Epithelial cell of proximal tubule (primary cell): ENCODE measurements at regions not wholly inside any gene's neighbourhood (a gene's known extent, or its start where the extent isn't known, plus 50 kb on each side); places are given as distances from the start of the nearest gene placed in this dataset.

Experiments used
- DNase-seq: peaks from one replicate; pipeline ENCODE4 v3.0.0-alpha.2; 2011; ENCODE audit warnings: low read depth
- H3K4me3 ChIP-seq: 2 replicates; pipeline ENCODE4 v1.5.1; 2011; ENCODE audit warnings: low read depth, mild to moderate bottlenecking, low read length
- TF ChIP-seq, protein P1 (sequence below): conservative IDR thresholded peaks from 2 replicates; pipeline ENCODE4 v1.5.1; 2012; ENCODE audit warnings: low read depth, mild to moderate bottlenecking, low read length

DNA sequence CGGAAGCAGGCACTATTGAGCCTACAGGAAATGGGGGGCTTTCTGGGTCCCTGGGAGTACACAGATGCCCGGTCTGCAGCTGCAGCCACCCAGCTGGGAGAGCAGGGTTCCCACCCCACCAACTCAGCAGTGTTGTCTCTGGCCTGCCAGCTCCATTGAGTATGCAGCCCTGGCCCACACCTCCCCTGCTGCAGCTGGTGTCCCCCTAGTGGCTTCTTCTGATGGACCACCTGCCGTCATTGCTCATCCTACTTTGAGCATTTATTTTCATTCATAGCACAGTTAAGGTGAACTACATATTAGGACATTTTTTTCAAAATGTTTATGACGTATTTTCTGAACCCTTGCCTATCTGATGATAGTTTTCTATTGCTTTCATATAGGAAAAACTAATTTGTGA is 189.8 kb upstream of the LYPLAL1 start:
- TF ChIP-seq, protein P1, sequence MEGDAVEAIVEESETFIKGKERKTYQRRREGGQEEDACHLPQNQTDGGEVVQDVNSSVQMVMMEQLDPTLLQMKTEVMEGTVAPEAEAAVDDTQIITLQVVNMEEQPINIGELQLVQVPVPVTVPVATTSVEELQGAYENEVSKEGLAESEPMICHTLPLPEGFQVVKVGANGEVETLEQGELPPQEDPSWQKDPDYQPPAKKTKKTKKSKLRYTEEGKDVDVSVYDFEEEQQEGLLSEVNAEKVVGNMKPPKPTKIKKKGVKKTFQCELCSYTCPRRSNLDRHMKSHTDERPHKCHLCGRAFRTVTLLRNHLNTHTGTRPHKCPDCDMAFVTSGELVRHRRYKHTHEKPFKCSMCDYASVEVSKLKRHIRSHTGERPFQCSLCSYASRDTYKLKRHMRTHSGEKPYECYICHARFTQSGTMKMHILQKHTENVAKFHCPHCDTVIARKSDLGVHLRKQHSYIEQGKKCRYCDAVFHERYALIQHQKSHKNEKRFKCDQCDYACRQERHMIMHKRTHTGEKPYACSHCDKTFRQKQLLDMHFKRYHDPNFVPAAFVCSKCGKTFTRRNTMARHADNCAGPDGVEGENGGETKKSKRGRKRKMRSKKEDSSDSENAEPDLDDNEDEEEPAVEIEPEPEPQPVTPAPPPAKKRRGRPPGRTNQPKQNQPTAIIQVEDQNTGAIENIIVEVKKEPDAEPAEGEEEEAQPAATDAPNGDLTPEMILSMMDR = peak; percentile 30
- DNase-seq = no peak
- no peak overlapping the region for H3K4me3 ChIP-seq

DNA sequence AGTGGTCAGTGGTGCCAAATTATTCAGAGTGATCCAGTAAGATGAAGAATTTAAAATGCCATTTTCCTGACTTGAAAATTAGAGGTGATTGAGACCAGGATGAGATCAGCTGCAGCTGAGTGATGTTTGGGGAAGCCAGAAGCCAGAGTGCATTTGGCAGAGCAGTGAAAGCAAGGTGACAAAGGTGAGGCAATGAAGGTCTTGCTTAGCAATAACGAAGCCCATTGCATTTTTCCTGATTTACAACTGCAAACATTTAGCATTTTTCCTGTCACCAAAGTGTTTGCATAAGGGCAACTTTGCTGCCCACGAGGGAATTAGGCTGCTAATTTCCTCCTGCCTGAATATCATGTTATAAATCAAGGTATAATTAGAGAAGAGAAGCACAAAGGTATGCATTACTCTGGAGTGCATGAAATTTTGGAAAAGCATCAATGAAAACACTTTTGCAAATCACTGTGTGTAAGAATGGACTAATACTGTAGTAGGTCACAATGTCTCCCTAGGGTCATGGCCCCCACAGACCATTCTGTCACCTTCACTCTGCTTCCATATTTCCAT is 188.2 kb upstream of the LYPLAL1 start:
- DNase-seq = no peak
- TF ChIP-seq, protein P1 = no peak
- H3K4me3 ChIP-seq = no peak overlapping the region

DNA sequence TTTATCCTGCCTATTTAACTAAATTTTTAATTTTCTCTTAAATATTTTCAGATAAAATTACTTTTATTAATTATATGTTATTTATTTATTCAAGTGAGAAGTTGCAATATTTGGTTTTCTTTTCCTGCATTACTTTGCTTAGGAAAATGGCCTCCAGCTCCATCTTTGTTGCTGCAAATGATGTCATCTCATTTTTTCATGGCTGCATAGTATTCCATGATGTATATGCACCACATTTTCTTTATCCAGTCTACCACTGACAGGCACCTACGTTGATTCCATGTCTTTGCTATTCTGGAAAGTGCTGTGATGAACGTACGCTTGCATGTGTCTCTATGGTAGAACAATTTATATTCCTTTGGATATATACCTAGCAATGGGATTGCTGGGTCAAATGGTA is 186.9 kb upstream of the LYPLAL1 start:
- H3K4me3 ChIP-seq = no peak overlapping the region
- no peak for DNase-seq
- TF ChIP-seq, protein P1 = no peak

DNA sequence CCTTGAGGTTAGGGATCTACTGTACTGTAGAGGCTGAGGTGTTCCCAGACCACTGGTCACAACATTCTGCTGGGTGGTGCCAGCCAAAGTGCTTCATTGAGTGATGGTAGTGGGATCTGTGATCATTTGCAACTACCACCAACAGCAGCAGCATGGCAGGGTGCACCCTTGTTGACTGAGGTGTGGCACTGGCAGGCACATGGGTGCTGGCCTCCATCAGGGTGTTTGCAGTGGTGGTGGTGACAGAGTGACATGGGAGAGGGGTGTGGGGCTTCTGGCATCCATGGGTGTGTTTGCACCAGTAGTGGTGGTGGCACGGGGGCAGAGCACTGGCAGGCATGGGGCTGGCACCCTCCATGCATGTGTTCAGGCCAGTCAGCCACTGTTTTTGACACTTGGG is 183.7 kb upstream of the LYPLAL1 start:
- no peak overlapping the region for H3K4me3 ChIP-seq
- no peak for DNase-seq
- TF ChIP-seq, protein P1 = no peak

DNA sequence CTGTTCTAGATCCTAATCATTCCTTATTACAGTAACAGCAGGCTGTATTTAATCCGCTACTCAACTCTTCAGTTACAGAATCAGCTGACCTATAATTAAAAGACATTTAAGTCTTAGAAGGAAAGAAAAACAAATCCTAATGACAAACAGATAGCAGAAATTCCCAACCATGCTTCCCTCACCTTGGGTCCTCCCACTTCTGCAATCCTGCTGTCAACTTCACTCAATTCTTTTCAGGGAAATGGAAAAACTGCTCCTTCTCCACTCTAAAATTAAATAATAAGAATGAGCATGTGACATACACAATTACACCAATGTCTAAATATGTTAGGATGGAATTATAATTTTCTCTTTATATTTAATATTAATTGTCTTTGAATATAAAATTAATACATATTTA is 182.6 kb upstream of the LYPLAL1 start:
- TF ChIP-seq, protein P1 = no peak
- no peak for DNase-seq
- no peak overlapping the region for H3K4me3 ChIP-seq

DNA sequence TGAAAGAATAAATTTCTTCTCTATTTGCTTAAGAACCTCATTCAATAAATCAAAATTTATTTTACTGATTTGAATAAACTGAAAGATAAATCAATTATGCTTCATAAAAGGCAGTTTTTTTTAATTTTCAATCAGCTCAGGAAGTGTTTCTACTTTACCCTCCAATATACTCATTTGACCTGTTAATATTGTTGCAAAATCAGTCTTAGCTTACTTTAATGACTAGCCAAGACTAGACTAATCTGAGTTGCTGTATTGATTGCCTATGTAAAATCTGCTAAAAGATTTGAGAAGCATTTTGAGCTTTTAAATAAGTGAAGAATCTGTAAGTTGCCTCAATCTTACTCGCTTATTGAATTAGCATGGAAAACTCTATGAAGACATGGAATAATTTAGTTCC is 179.1 kb upstream of the LYPLAL1 start:
- H3K4me3 ChIP-seq = no peak overlapping the region
- TF ChIP-seq, protein P1 = no peak
- no peak for DNase-seq

DNA sequence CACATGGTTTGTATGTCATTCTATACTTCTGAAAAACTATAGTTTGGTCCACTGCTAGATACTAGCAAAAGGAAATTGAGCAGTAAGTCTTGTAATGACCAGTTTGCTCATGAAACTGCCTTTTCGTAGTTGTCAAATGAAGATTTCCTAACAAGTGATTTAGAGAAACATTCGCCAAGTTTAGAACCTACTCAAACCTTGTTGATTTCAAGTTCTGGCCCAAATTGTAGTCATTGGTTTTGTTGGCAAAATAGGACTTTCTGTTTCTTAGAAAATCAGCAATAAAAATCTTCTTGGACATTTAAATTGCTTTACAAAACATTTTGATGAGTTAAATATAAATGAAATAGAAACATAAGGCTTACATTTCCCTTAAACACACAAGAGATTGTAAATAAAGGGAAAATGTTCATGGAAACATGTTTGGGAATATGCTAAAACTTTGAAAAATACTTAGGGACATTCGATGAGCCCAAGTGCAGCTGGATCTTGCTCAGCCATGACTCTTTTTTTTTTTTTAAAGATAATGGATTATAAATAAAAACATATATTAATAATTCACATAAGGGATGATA is 178.5 kb upstream of the LYPLAL1 start:
- TF ChIP-seq, protein P1 = no peak
- no peak for DNase-seq
- no peak overlapping the region for H3K4me3 ChIP-seq
